Duodenal mucosa (tissue), 2 donors: ENCODE measurements at regions not wholly inside any gene's neighbourhood (a gene's known extent, or its start where the extent isn't known, plus 50 kb on each side); places are given as distances from the start of the nearest gene placed in this dataset.

Experiments used
- H3K27ac ChIP-seq: one replicate; pipeline ENCODE4 v1.7.0; 2013; ENCODE audit warnings: low read depth, low read length
- H3K27me3 ChIP-seq, 2 donors: one replicate each; pipeline ENCODE4 v1.7.0; 2013; ENCODE audit warnings: low read length in 2 of 2, control low read depth in 1 of 2; ENCODE audit not compliant: insufficient read depth in 2 of 2, control insufficient read depth in 1 of 2
- H3K36me3 ChIP-seq, 2 donors: one replicate each; pipeline ENCODE4 v1.7.0; 2013; ENCODE audit warnings: low read length in 2 of 2, control low read depth in 1 of 2; ENCODE audit not compliant: insufficient read depth in 2 of 2, control insufficient read depth in 1 of 2
- H3K4me1 ChIP-seq, 2 donors: one replicate each; pipeline ENCODE4 v1.7.0; 2013; ENCODE audit warnings: low read length in 2 of 2, control low read depth in 1 of 2; ENCODE audit not compliant: insufficient read depth in 2 of 2, control insufficient read depth in 1 of 2
- H3K4me3 ChIP-seq, 2 donors: one replicate each; pipeline ENCODE4 v1.7.0; 2013; ENCODE audit warnings: low read length in 2 of 2, low read depth in 1 of 2
- H3K9ac ChIP-seq, 2 donors: one replicate each; pipeline ENCODE4 v1.7.0; 2013; ENCODE audit warnings: low read length in 2 of 2, low read depth in 1 of 2
- H3K9me3 ChIP-seq, 2 donors: one replicate each; pipeline ENCODE4 v1.7.0; 2013; ENCODE audit warnings: low read length in 2 of 2, control low read depth in 1 of 2; ENCODE audit not compliant: control insufficient read depth in 1 of 2

- Histone ChIP-seq H3K4me1 (peaks cover 0 to 15% of the 10 kb centered on the region in 2 donors), H3K4me3 (no peak overlapping the region), H3K27me3 (no peaks in the 10 kb centered on the region), H3K27ac (no peak overlapping the region), H3K36me3 (no peaks in the 10 kb centered on the region), H3K9ac (no peak overlapping the region), H3K9me3 (peaks cover 4 to 6% of the 10 kb centered on the region in 2 donors)
These were observed 50.2 kb upstream of the XPA start for GRCh38 chr9:97747201-97747965.

GRCh38 chr9:97748525-97748924 lies 51.4 kb upstream of the XPA start:
- no peak overlapping the region for H3K4me3 ChIP-seq
- H3K4me1 ChIP-seq, result peaks cover 0 to 15% of the 10 kb centered on the region in 2 donors
- no peaks in the 10 kb centered on the region for H3K9me3 ChIP-seq
- H3K27me3 ChIP-seq, result no peaks in the 10 kb centered on the region
- H3K36me3 ChIP-seq, result no peaks in the 10 kb centered on the region
- H3K27ac ChIP-seq, result no peak overlapping the region
- no peak overlapping the region for H3K9ac ChIP-seq

DNA sequence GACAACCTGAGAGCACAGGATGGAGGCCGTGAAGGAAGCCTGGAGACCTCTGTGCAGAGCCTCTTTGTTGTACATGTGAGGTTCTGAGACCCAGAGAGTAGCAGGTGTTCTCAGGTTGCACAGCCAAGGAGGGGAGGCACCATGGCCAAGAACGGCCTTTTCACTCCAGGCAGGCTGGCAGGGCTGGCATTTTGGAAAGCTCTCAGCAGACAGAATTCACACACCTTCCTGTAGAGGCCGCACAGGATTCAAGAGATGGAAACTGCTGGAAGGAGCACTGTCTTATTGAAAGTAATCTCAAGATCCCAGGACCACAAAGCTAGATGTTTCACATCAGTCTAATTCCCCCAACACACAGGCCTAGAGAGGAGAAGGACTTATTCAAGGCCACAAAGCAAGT lies 52.8 kb upstream of the XPA start:
- Histone ChIP-seq H3K4me3 (no peak overlapping the region), H3K27ac (no peak overlapping the region), H3K36me3 (no peaks in the 10 kb centered on the region), H3K9ac (no peak overlapping the region), H3K4me1 (peaks cover 0 to 15% of the 10 kb centered on the region in 2 donors), H3K9me3 (no peaks in the 10 kb centered on the region), H3K27me3 (no peaks in the 10 kb centered on the region)

DNA sequence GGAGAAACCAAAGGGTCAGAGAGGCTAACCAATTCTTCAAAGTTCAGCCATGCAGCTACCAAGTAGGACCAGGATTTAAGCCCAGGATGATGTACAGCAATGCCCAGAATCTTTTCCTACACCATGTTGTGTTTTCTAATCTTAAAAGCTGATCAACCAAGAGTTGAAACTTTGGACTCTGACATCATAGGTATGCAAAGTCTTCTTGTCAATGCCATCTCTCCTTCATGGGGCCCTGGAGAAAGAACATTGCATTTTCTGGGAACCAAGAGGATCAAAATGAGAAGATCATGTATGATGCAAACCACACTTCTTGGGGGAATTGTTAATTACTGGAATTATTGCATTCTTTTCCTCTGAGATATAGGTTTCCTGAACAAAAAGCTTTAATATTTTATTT lies 54.4 kb upstream of the XPA start:
- Histone ChIP-seq H3K9ac (no peak overlapping the region), H3K4me3 (no peak overlapping the region), H3K4me1 (peaks cover 0 to 15% of the 10 kb centered on the region in 2 donors), H3K27ac (no peak overlapping the region), H3K27me3 (no peaks in the 10 kb centered on the region), H3K9me3 (no peaks in the 10 kb centered on the region), H3K36me3 (no peaks in the 10 kb centered on the region)

DNA sequence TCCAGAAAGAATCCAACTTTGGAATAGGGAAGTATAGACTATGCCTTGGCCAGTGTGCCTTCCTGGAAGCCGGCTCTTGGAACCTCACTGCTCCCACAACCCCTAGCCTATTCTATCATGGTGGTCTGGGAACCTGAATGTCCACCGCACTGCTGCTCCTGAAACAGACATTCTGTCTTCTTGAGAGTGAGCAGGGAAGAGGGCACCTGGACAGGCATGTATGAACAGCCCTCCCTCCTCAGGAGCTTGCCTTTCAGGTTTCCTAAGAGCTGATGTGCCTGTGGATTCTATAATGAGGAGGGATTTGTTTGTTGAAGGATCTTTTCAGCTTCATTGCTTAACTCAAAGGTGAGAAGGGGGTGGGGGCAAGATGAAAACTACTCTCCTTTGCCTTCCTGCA lies 55.1 kb upstream of the XPA start:
- Histone ChIP-seq H3K4me3 (no peak overlapping the region), H3K4me1 (peaks cover 0 to 9% of the 10 kb centered on the region in 2 donors), H3K27ac (no peak overlapping the region), H3K9me3 (no peaks in the 10 kb centered on the region), H3K9ac (no peak overlapping the region), H3K36me3 (no peaks in the 10 kb centered on the region), H3K27me3 (no peaks in the 10 kb centered on the region)

DNA sequence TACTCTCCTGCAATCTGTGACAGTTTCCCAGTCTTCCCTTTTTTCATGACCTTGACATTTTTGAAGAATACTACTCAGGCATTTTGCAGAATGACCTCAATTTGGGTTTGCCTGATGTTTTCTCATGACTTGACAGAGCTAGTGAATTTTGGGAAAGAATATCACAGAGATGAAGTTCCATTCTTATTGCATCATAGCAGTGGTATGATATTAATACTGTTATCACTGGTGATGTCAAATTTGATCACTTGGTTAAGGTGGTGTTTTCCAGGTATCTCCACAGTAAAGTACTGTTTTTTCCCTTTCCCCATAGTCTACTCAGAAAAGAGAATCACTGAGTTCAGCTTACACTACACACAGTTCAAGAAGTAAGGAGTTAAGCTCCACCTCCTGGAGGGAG lies 56.2 kb upstream of the XPA start:
- peaks cover 0 to 4% of the 10 kb centered on the region in 2 donors for H3K4me1 ChIP-seq
- no peaks in the 10 kb centered on the region for H3K36me3 ChIP-seq
- no peak overlapping the region for H3K9ac ChIP-seq
- H3K27me3 ChIP-seq, result no peaks in the 10 kb centered on the region
- H3K27ac ChIP-seq, result no peak overlapping the region
- H3K4me3 ChIP-seq, result no peak overlapping the region
- H3K9me3 ChIP-seq, result no peaks in the 10 kb centered on the region

GRCh38 chr9:97753975-97754374 lies 56.8 kb upstream of the XPA start:
- H3K4me1 ChIP-seq, result peaks cover 0 to 4% of the 10 kb centered on the region in 2 donors
- no peaks in the 10 kb centered on the region for H3K36me3 ChIP-seq
- no peaks in the 10 kb centered on the region for H3K9me3 ChIP-seq
- H3K9ac ChIP-seq, result no peak overlapping the region
- no peaks in the 10 kb centered on the region for H3K27me3 ChIP-seq
- H3K27ac ChIP-seq, result no peak overlapping the region
- no peak overlapping the region for H3K4me3 ChIP-seq

DNA sequence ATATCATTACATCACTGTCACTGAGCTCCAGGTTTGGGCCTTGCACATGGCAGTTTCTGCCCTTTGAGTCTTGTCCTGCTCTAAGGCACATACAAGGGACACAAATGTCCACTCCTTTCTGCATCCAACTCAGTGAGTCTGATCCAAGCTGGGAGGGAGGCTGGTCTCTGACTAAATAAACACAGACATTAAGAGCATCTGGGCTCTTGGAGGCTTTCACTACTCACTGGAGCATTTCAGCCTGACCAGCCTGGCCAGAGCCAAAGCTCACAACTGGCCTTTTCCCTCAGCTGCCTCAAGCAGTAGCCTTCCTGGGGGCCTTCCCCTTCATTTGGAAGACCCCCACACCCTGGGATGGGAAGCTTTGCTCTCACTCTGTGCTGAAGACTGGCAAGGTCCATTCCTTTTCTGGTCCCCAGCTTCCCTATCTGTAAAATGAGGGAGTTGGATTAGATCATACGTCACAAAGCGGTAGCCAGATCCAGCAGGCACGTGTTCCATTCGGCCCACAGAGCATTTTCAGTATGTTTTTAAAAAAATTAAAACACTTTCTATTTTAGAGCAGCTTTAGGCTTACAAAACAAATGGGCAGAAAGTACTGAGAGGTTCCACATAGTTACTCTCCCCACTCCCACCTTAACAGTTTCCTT lies 58.6 kb upstream of the XPA start:
- no peak overlapping the region for H3K9ac ChIP-seq
- H3K4me3 ChIP-seq, result no peak overlapping the region
- no peaks in the 10 kb centered on the region for H3K27me3 ChIP-seq

DNA sequence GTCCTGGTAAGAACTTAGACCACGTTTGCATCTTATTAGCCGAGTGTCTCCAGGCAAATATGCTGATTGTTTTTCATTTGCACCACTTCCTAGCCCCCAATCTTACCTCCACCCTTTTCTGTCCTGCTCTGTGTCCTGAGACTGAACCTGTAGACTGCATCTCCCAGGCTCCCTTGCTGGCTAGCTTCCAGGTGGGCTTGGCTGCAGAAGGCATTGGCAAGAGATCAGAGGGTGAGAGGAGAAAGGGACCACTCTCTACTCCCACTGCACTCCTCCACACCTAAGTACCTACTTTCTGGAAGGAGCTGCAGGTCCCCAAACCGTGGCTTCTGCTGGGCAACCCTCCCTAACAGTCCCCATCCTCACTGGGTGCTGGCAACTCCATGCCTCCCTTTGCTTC lies 59.9 kb upstream of the XPA start:
- peaks cover 23% of the 10 kb centered on the region in 2 donors for H3K4me1 ChIP-seq
- H3K27me3 ChIP-seq, result peaks cover 0 to 5% of the 10 kb centered on the region in 2 donors
- no peaks in the 10 kb centered on the region for H3K9me3 ChIP-seq
- H3K4me3 ChIP-seq, result no peak overlapping the region
- no peak overlapping the region for H3K27ac ChIP-seq
- H3K36me3 ChIP-seq, result no peaks in the 10 kb centered on the region
- no peak overlapping the region for H3K9ac ChIP-seq

More for the DNA sequence above, 58.6 kb upstream of the XPA start:
- Histone ChIP-seq H3K36me3 (no peaks in the 10 kb centered on the region), H3K27ac (no peak overlapping the region), H3K9me3 (no peaks in the 10 kb centered on the region), H3K4me1 (peaks cover 14 to 20% of the 10 kb centered on the region in 2 donors)

- Histone ChIP-seq H3K4me3 (no peak overlapping the region), H3K4me1 (peaks cover 23% of the 10 kb centered on the region in 2 donors), H3K9me3 (no peaks in the 10 kb centered on the region), H3K9ac (no peak overlapping the region), H3K27me3 (peaks cover 0 to 5% of the 10 kb centered on the region in 2 donors), H3K36me3 (no peaks in the 10 kb centered on the region), H3K27ac (no peak overlapping the region)
These were observed 61.3 kb upstream of the XPA start for GRCh38 chr9:97758334-97758916.
